ENCODE measurements at regions not wholly inside any gene's neighbourhood (a gene's known extent, or its start where the extent isn't known, plus 50 kb on each side); places are given as distances from the start of the nearest gene placed in this dataset.
A peak's percentile ranks its signal among the peaks of the same experiment; 100 is the strongest.
"Not testable (repeated sequence)": the region's sequence is repeated elsewhere in the genome, so short reads cannot be mapped to it uniquely, and the experiment has no call there.

- Histone ChIP-seq H3K4me1 (ENCODE audit: control insufficient read depth in 2 of 2, insufficient read depth in 2 of 2, low read length in 2 of 2) (no peaks in the 10 kb centered on the region), H3K9me3 (ENCODE audit: control insufficient read depth in 2 of 2, low read length in 2 of 2) (peaks cover 0 to 2% of the 10 kb centered on the region in 2 donors), H3K27me3 (ENCODE audit: control insufficient read depth in 2 of 2, insufficient read depth in 2 of 2, low read length in 2 of 2) (no peaks in the 10 kb centered on the region), H3K9ac (ENCODE audit: low read depth in 1 of 2, low read length in 2 of 2) (peak overlapping the region in 1 of 2 donors; percentile 55), H3K27ac (ENCODE audit: low read depth in 2 of 2, low read length in 2 of 2) (peak overlapping the region in 1 of 2 donors; percentile 31), H3K4me3 (ENCODE audit: low read length in 2 of 2) (peak overlapping the region; percentile 35 to 63), H3K36me3 (ENCODE audit: control insufficient read depth in 2 of 2, insufficient read depth in 2 of 2, low read length in 2 of 2) (no peaks in the 10 kb centered on the region)
These were observed 136.5 kb upstream of the AADAT start for GRCh38 chr4:170226288-170226687.

- Histone ChIP-seq H3K27me3 (ENCODE audit: control insufficient read depth in 2 of 2, insufficient read depth in 2 of 2, low read length in 2 of 2) (no peaks in the 10 kb centered on the region), H3K4me3 (ENCODE audit: low read length in 2 of 2) (no peak overlapping the region), H3K4me1 (ENCODE audit: control insufficient read depth in 2 of 2, insufficient read depth in 2 of 2, low read length in 2 of 2) (no peaks in the 10 kb centered on the region), H3K9me3 (ENCODE audit: control insufficient read depth in 2 of 2, low read length in 2 of 2) (peaks cover 0 to 3% of the 10 kb centered on the region in 2 donors), H3K27ac (ENCODE audit: low read depth in 2 of 2, low read length in 2 of 2) (no peak overlapping the region), H3K9ac (ENCODE audit: low read depth in 1 of 2, low read length in 2 of 2) (no peak overlapping the region), H3K36me3 (ENCODE audit: control insufficient read depth in 2 of 2, insufficient read depth in 2 of 2, low read length in 2 of 2) (no peaks in the 10 kb centered on the region)
These were observed 125.0 kb upstream of the AADAT start for GRCh38 chr4:170214731-170215130.

- Histone ChIP-seq H3K36me3 (ENCODE audit: control insufficient read depth in 2 of 2, insufficient read depth in 2 of 2, low read length in 2 of 2) (no peaks in the 10 kb centered on the region), H3K4me3 (ENCODE audit: low read length in 2 of 2) (no peak overlapping the region), H3K27me3 (ENCODE audit: control insufficient read depth in 2 of 2, insufficient read depth in 2 of 2, low read length in 2 of 2) (no peaks in the 10 kb centered on the region), H3K27ac (ENCODE audit: low read depth in 2 of 2, low read length in 2 of 2) (no peak overlapping the region), H3K9ac (ENCODE audit: low read depth in 1 of 2, low read length in 2 of 2) (no peak overlapping the region), H3K9me3 (ENCODE audit: control insufficient read depth in 2 of 2, low read length in 2 of 2) (peaks cover 0 to 3% of the 10 kb centered on the region in 2 donors), H3K4me1 (ENCODE audit: control insufficient read depth in 2 of 2, insufficient read depth in 2 of 2, low read length in 2 of 2) (no peaks in the 10 kb centered on the region)
These were observed 124.3 kb upstream of the AADAT start for GRCh38 chr4:170214101-170214500.

GRCh38 chr4:170202721-170203120 lies 113.0 kb upstream of the AADAT start:
- Histone ChIP-seq H3K4me1 (ENCODE audit: control insufficient read depth in 2 of 2, insufficient read depth in 2 of 2, low read length in 2 of 2) (no peaks in the 10 kb centered on the region), H3K4me3 (ENCODE audit: low read length in 2 of 2) (no peak overlapping the region), H3K27me3 (ENCODE audit: control insufficient read depth in 2 of 2, insufficient read depth in 2 of 2, low read length in 2 of 2) (no peaks in the 10 kb centered on the region), H3K9ac (ENCODE audit: low read depth in 1 of 2, low read length in 2 of 2) (no peak overlapping the region), H3K27ac (ENCODE audit: low read depth in 2 of 2, low read length in 2 of 2) (no peak overlapping the region), H3K36me3 (ENCODE audit: control insufficient read depth in 2 of 2, insufficient read depth in 2 of 2, low read length in 2 of 2) (no peaks in the 10 kb centered on the region), H3K9me3 (ENCODE audit: control insufficient read depth in 2 of 2, low read length in 2 of 2) (no peaks in the 10 kb centered on the region)

GRCh38 chr4:170198747-170199146 lies 109.0 kb upstream of the AADAT start:
- H3K27ac ChIP-seq (ENCODE audit: low read depth in 2 of 2, low read length in 2 of 2): no peak overlapping the region
- no peak overlapping the region for H3K4me3 ChIP-seq (ENCODE audit: low read length in 2 of 2)
- H3K36me3 ChIP-seq (ENCODE audit: control insufficient read depth in 2 of 2, insufficient read depth in 2 of 2, low read length in 2 of 2): no peaks in the 10 kb centered on the region
- peaks cover 0 to 4% of the 10 kb centered on the region in 2 donors for H3K4me1 ChIP-seq (ENCODE audit: control insufficient read depth in 2 of 2, insufficient read depth in 2 of 2, low read length in 2 of 2)
- no peak overlapping the region for H3K9ac ChIP-seq (ENCODE audit: low read depth in 1 of 2, low read length in 2 of 2)
- no peaks in the 10 kb centered on the region for H3K9me3 ChIP-seq (ENCODE audit: control insufficient read depth in 2 of 2, low read length in 2 of 2)
- H3K27me3 ChIP-seq (ENCODE audit: control insufficient read depth in 2 of 2, insufficient read depth in 2 of 2, low read length in 2 of 2): no peaks in the 10 kb centered on the region

GRCh38 chr4:170194794-170195193 lies 105.0 kb upstream of the AADAT start:
- H3K36me3 ChIP-seq (ENCODE audit: control insufficient read depth in 2 of 2, insufficient read depth in 2 of 2, low read length in 2 of 2); H3K4me3 ChIP-seq (ENCODE audit: low read length in 2 of 2); H3K4me1 ChIP-seq (ENCODE audit: control insufficient read depth in 2 of 2, insufficient read depth in 2 of 2, low read length in 2 of 2); H3K27ac ChIP-seq (ENCODE audit: low read depth in 2 of 2, low read length in 2 of 2); H3K27me3 ChIP-seq (ENCODE audit: control insufficient read depth in 2 of 2, insufficient read depth in 2 of 2, low read length in 2 of 2); H3K9ac ChIP-seq (ENCODE audit: low read depth in 1 of 2, low read length in 2 of 2); H3K9me3 ChIP-seq (ENCODE audit: control insufficient read depth in 2 of 2, low read length in 2 of 2): not testable (repeated sequence)

GRCh38 chr4:170193496-170193895 lies 103.7 kb upstream of the AADAT start:
- Histone ChIP-seq H3K27me3 (ENCODE audit: control insufficient read depth in 2 of 2, insufficient read depth in 2 of 2, low read length in 2 of 2) (no peaks in the 10 kb centered on the region), H3K4me3 (ENCODE audit: low read length in 2 of 2) (no peak overlapping the region), H3K9me3 (ENCODE audit: control insufficient read depth in 2 of 2, low read length in 2 of 2) (no peaks in the 10 kb centered on the region), H3K9ac (ENCODE audit: low read depth in 1 of 2, low read length in 2 of 2) (no peak overlapping the region), H3K27ac (ENCODE audit: low read depth in 2 of 2, low read length in 2 of 2) (no peak overlapping the region), H3K36me3 (ENCODE audit: control insufficient read depth in 2 of 2, insufficient read depth in 2 of 2, low read length in 2 of 2) (no peaks in the 10 kb centered on the region), H3K4me1 (ENCODE audit: control insufficient read depth in 2 of 2, insufficient read depth in 2 of 2, low read length in 2 of 2) (peaks cover 0 to 4% of the 10 kb centered on the region in 2 donors)

- no peak overlapping the region for H3K9ac ChIP-seq (ENCODE audit: low read depth in 1 of 2, low read length in 2 of 2)
- no peak overlapping the region for H3K27ac ChIP-seq (ENCODE audit: low read depth in 2 of 2, low read length in 2 of 2)
- H3K36me3 ChIP-seq (ENCODE audit: control insufficient read depth in 2 of 2, insufficient read depth in 2 of 2, low read length in 2 of 2): no peaks in the 10 kb centered on the region
- no peaks in the 10 kb centered on the region for H3K27me3 ChIP-seq (ENCODE audit: control insufficient read depth in 2 of 2, insufficient read depth in 2 of 2, low read length in 2 of 2)
- no peak overlapping the region for H3K4me3 ChIP-seq (ENCODE audit: low read length in 2 of 2)
- no peaks in the 10 kb centered on the region for H3K4me1 ChIP-seq (ENCODE audit: control insufficient read depth in 2 of 2, insufficient read depth in 2 of 2, low read length in 2 of 2)
- H3K9me3 ChIP-seq (ENCODE audit: control insufficient read depth in 2 of 2, low read length in 2 of 2): no peaks in the 10 kb centered on the region
These were observed 100.5 kb upstream of the AADAT start for GRCh38 chr4:170190265-170190664.

- Histone ChIP-seq H3K9me3 (ENCODE audit: control insufficient read depth in 2 of 2, low read length in 2 of 2) (no peaks in the 10 kb centered on the region), H3K4me3 (ENCODE audit: low read length in 2 of 2) (no peak overlapping the region), H3K27me3 (ENCODE audit: control insufficient read depth in 2 of 2, insufficient read depth in 2 of 2, low read length in 2 of 2) (no peaks in the 10 kb centered on the region), H3K4me1 (ENCODE audit: control insufficient read depth in 2 of 2, insufficient read depth in 2 of 2, low read length in 2 of 2) (no peaks in the 10 kb centered on the region), H3K9ac (ENCODE audit: low read depth in 1 of 2, low read length in 2 of 2) (no peak overlapping the region), H3K27ac (ENCODE audit: low read depth in 2 of 2, low read length in 2 of 2) (no peak overlapping the region), H3K36me3 (ENCODE audit: control insufficient read depth in 2 of 2, insufficient read depth in 2 of 2, low read length in 2 of 2) (no peaks in the 10 kb centered on the region)
These were observed 81.1 kb upstream of the AADAT start for GRCh38 chr4:170170861-170171260.

GRCh38 chr4:170169699-170170098 lies 79.9 kb upstream of the AADAT start:
- no peaks in the 10 kb centered on the region for H3K9me3 ChIP-seq (ENCODE audit: control insufficient read depth in 2 of 2, low read length in 2 of 2)
- H3K27ac ChIP-seq (ENCODE audit: low read depth in 2 of 2, low read length in 2 of 2): no peak overlapping the region
- no peak overlapping the region for H3K4me3 ChIP-seq (ENCODE audit: low read length in 2 of 2)
- H3K4me1 ChIP-seq (ENCODE audit: control insufficient read depth in 2 of 2, insufficient read depth in 2 of 2, low read length in 2 of 2): no peaks in the 10 kb centered on the region
- no peaks in the 10 kb centered on the region for H3K36me3 ChIP-seq (ENCODE audit: control insufficient read depth in 2 of 2, insufficient read depth in 2 of 2, low read length in 2 of 2)
- no peak overlapping the region for H3K9ac ChIP-seq (ENCODE audit: low read depth in 1 of 2, low read length in 2 of 2)
- H3K27me3 ChIP-seq (ENCODE audit: control insufficient read depth in 2 of 2, insufficient read depth in 2 of 2, low read length in 2 of 2): no peaks in the 10 kb centered on the region

- no peak overlapping the region for H3K9ac ChIP-seq (ENCODE audit: low read depth in 1 of 2, low read length in 2 of 2)
- H3K9me3 ChIP-seq (ENCODE audit: control insufficient read depth in 2 of 2, low read length in 2 of 2): no peaks in the 10 kb centered on the region
- H3K27ac ChIP-seq (ENCODE audit: low read depth in 2 of 2, low read length in 2 of 2): no peak overlapping the region
- H3K27me3 ChIP-seq (ENCODE audit: control insufficient read depth in 2 of 2, insufficient read depth in 2 of 2, low read length in 2 of 2): no peaks in the 10 kb centered on the region
- H3K36me3 ChIP-seq (ENCODE audit: control insufficient read depth in 2 of 2, insufficient read depth in 2 of 2, low read length in 2 of 2): no peaks in the 10 kb centered on the region
- H3K4me3 ChIP-seq (ENCODE audit: low read length in 2 of 2): no peak overlapping the region
- no peaks in the 10 kb centered on the region for H3K4me1 ChIP-seq (ENCODE audit: control insufficient read depth in 2 of 2, insufficient read depth in 2 of 2, low read length in 2 of 2)
These were observed 77.9 kb upstream of the AADAT start for GRCh38 chr4:170167678-170168077.

Measured in mucosa of rectum (tissue), 2 donors.